Neural crest cell (in vitro differentiated cells): ENCODE measurements at regions not wholly inside any gene's neighbourhood (a gene's known extent, or its start where the extent isn't known, plus 50 kb on each side); places are given as distances from the start of the nearest gene placed in this dataset.

Experiments
- DNase-seq: peaks from one replicate; pipeline ENCODE4 v3.0.0; 2021; ENCODE audit warnings: low read depth, mixed read lengths, low spot score
- H3K27ac Mint-ChIP-seq: one replicate; pipeline ENCODE4 v1.8.0; 2021; ENCODE audit warnings: mild to moderate bottlenecking, mixed read lengths; ENCODE audit not compliant: unreplicated experiment
- H3K27me3 Mint-ChIP-seq: 2 replicates; pipeline ENCODE4 v1.8.0; 2021; ENCODE audit warnings: low read depth, mild to moderate bottlenecking, mixed read lengths
- H3K36me3 Mint-ChIP-seq: 2 replicates; pipeline ENCODE4 v1.8.0; 2021; ENCODE audit warnings: low read depth, mild to moderate bottlenecking, mixed read lengths
- H3K4me1 Mint-ChIP-seq: 2 replicates; pipeline ENCODE4 v1.8.0; 2021; ENCODE audit warnings: mixed read lengths
- H3K4me3 Mint-ChIP-seq: one replicate; pipeline ENCODE4 v1.8.0; 2021; ENCODE audit warnings: mild to moderate bottlenecking, mixed read lengths
- H3K9me3 Mint-ChIP-seq: 2 replicates; pipeline ENCODE4 v1.8.0; 2021; ENCODE audit warnings: mixed read lengths
- CTCF ChIP-seq: fragments of 200-600 bp; sonication (generic); conservative IDR thresholded peaks from 2 replicates; pipeline ENCODE4 v1.5.0; 2021; ENCODE audit warnings: antibody characterized with exemption, mild to moderate bottlenecking

- Mint-ChIP-seq H3K4me3 (no peak overlapping the region), H3K27ac (no peak overlapping the region), H3K9me3 (no peaks in the 10 kb centered on the region), H3K36me3 (no peaks in the 10 kb centered on the region), H3K4me1 (no peaks in the 10 kb centered on the region), H3K27me3 (no peaks in the 10 kb centered on the region)
- no peak for DNase-seq
- no peak for TF ChIP-seq CTCF
Observed at GRCh38 chr4:184328022-184328736, 110.5 kb upstream of the ENPP6 start.

GRCh38 chr4:184324939-184325477, 107.3 kb upstream of the ENPP6 start:
- Mint-ChIP-seq H3K4me1 (no peaks in the 10 kb centered on the region), H3K9me3 (no peaks in the 10 kb centered on the region), H3K4me3 (no peak overlapping the region), H3K36me3 (no peaks in the 10 kb centered on the region), H3K27ac (no peak overlapping the region), H3K27me3 (no peaks in the 10 kb centered on the region)
- no peak for DNase-seq
- no peak for TF ChIP-seq CTCF

GRCh38 chr4:184322328-184323025, 104.8 kb upstream of the ENPP6 start:
- no peaks in the 10 kb centered on the region for H3K4me1 Mint-ChIP-seq
- no peaks in the 10 kb centered on the region for H3K27me3 Mint-ChIP-seq
- no peak overlapping the region for H3K27ac Mint-ChIP-seq
- TF ChIP-seq CTCF: no peak
- no peaks in the 10 kb centered on the region for H3K36me3 Mint-ChIP-seq
- no peak overlapping the region for H3K4me3 Mint-ChIP-seq
- no peak for DNase-seq
- no peaks in the 10 kb centered on the region for H3K9me3 Mint-ChIP-seq

- no peak for TF ChIP-seq CTCF
- no peak for DNase-seq
- H3K9me3 Mint-ChIP-seq: no peaks in the 10 kb centered on the region
- H3K36me3 Mint-ChIP-seq: no peaks in the 10 kb centered on the region
- H3K27ac Mint-ChIP-seq: no peak overlapping the region
- no peaks in the 10 kb centered on the region for H3K27me3 Mint-ChIP-seq
- no peak overlapping the region for H3K4me3 Mint-ChIP-seq
- H3K4me1 Mint-ChIP-seq: no peaks in the 10 kb centered on the region
Observed at GRCh38 chr4:184320631-184321030, 103.0 kb upstream of the ENPP6 start.

GRCh38 chr4:184318852-184319251, 101.2 kb upstream of the ENPP6 start:
- no peak overlapping the region for H3K4me3 Mint-ChIP-seq
- no peak for DNase-seq
- H3K9me3 Mint-ChIP-seq: no peaks in the 10 kb centered on the region
- H3K27me3 Mint-ChIP-seq: no peaks in the 10 kb centered on the region
- H3K36me3 Mint-ChIP-seq: no peaks in the 10 kb centered on the region
- no peak overlapping the region for H3K27ac Mint-ChIP-seq
- H3K4me1 Mint-ChIP-seq: no peaks in the 10 kb centered on the region
- TF ChIP-seq CTCF: no peak
